Right lobe of liver (tissue), 4 donors: ENCODE measurements at regions not wholly inside any gene's neighbourhood (a gene's known extent, or its start where the extent isn't known, plus 50 kb on each side); places are given as distances from the start of the nearest gene placed in this dataset.

ENCODE experiments used
- POLR2A ChIP-seq: fragments of 450-650 bp; IDR thresholded peaks from one replicate; pipeline ENCODE4 v1.6.1; 2017; ENCODE audit warnings: antibody characterized with exemption, mild to moderate bottlenecking
- TF ChIP-seq, protein P1 (sequence below), 4 donors: fragments of 200-600 bp in 3 of 4; fragments of 450-650 bp in 1 of 4; IDR thresholded peaks; one replicate each; pipeline versions ENCODE4 v1.5.1 to v1.8.0; 2016 to 2022; ENCODE audit warnings: antibody characterized with exemption in 4 of 4, mild to moderate bottlenecking in 2 of 4
- donor health status: DM: no; HTN: no; CAD: no.
- donor health status: DM: no; HTN: no; CAD: no.
- donor health status: DM: no; HTN: yes; CAD: no.

DNA sequence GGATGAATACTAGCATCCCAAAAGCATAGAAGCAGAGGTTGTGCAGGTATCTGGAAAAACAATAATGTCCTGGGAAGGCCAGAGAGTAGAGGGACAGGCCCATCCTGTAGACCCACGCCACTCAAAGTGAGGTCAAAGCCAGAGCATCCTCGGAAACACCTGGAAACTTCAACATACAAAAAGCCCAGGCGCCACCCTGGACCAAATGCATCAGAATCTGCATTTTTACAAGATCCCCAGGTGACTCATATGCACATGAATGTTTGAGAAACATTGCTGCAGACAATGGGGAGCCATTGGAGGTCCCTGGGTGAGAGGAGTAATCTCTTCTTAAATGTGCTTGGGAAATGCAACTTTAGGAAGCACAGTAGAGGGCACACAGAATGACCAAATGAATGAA, 684.1 kb downstream of the DIAPH3 start:
- TF ChIP-seq, protein P1, sequence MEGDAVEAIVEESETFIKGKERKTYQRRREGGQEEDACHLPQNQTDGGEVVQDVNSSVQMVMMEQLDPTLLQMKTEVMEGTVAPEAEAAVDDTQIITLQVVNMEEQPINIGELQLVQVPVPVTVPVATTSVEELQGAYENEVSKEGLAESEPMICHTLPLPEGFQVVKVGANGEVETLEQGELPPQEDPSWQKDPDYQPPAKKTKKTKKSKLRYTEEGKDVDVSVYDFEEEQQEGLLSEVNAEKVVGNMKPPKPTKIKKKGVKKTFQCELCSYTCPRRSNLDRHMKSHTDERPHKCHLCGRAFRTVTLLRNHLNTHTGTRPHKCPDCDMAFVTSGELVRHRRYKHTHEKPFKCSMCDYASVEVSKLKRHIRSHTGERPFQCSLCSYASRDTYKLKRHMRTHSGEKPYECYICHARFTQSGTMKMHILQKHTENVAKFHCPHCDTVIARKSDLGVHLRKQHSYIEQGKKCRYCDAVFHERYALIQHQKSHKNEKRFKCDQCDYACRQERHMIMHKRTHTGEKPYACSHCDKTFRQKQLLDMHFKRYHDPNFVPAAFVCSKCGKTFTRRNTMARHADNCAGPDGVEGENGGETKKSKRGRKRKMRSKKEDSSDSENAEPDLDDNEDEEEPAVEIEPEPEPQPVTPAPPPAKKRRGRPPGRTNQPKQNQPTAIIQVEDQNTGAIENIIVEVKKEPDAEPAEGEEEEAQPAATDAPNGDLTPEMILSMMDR (IDR thresholded peaks at IDR 0.05) = no peak
- no peak for TF ChIP-seq POLR2A
